Endothelial cell of umbilical vein (primary cell): ENCODE measurements at regions not wholly inside any gene's neighbourhood (a gene's known extent, or its start where the extent isn't known, plus 50 kb on each side); places are given as distances from the start of the nearest gene placed in this dataset.

Experiments used
- BruUV-seq: library from RNA; stranded (reverse); fragments of 400-500 nt; replicated peaks from 2 replicates; lab custom pipeline; 2021; lab: Mats Ljungman, UMichigan
- CTCF ChIA-PET: fragments of 300-600, 350-600 bp; sonication (Branson Sonifier 250); formaldehyde crosslinking; loops from one replicate; lab custom pipeline; 2021; ENCODE audit warnings: antibody characterized with exemption, inconsistent platforms; lab: Charles Lee
- POLR2A ChIA-PET: fragments of 300-600, 350-600 bp; sonication (Branson Sonifier 250); formaldehyde crosslinking; loops from one replicate; lab custom pipeline; 2021; ENCODE audit warnings: antibody characterized with exemption, inconsistent platforms; lab: Charles Lee
- DNase-seq: peaks from one replicate; pipeline ENCODE4 v3.0.0-alpha.2; 2011; ENCODE audit warnings: low read depth, low spot score
- FAIRE-seq: peaks from 2 replicates; lab custom pipeline; 2011; peaks lifted over from hg19 to GRCh38; lab: Jason Lieb, UNC
- H2AFZ ChIP-seq: 2 replicates; pipeline ENCODE4 v1.6.0; 2012; ENCODE audit warnings: low read depth, low read length, control low read depth, inconsistent platforms
- H3K27ac ChIP-seq: 2 replicates; pipeline ENCODE4 v1.5.1; 2011; ENCODE audit warnings: low read depth, mild to moderate bottlenecking, control low read depth, low read length, moderate library complexity; ENCODE audit not compliant: insufficient read depth
- H3K27me3 ChIP-seq, 2 experiments: 2 replicates each; pipeline versions ENCODE4 v1.6.0 to v1.6.1; 2011; ENCODE audit warnings: low read length in 2 of 2, mixed read lengths in 1 of 2; ENCODE audit not compliant: control insufficient read depth in 2 of 2, insufficient read depth in 2 of 2
- H3K36me3 ChIP-seq, 2 experiments: 2 replicates in 1 of 2; 3 replicates in 1 of 2; pipeline ENCODE4 v1.5.1; 2011; ENCODE audit warnings: low read length in 2 of 2, mild to moderate bottlenecking in 1 of 2, moderate library complexity in 1 of 2; ENCODE audit not compliant: control insufficient read depth in 2 of 2, insufficient read depth in 2 of 2; ENCODE audit errors: extremely low read depth in 1 of 2
- H3K4me1 ChIP-seq: 3 replicates; pipeline ENCODE4 v1.5.1; 2011; ENCODE audit warnings: mild to moderate bottlenecking, low read length; ENCODE audit not compliant: control insufficient read depth, insufficient read depth; ENCODE audit errors: extremely low read depth
- H3K4me2 ChIP-seq: 2 replicates; pipeline ENCODE4 v1.6.1; 2011; ENCODE audit warnings: low read length, control low read depth, mixed read lengths; ENCODE audit not compliant: insufficient read depth
- H3K4me3 ChIP-seq, 3 experiments: fragments of 200-600 bp in 1 of 3; sonication (generic), shearing (Covaris generic) in 1 of 3; replicated peaks in 1 of 3; 2 replicates each; pipeline ENCODE4 v1.5.1; 2011 to 2016; ENCODE audit warnings: control low read depth in 3 of 3, low read length in 3 of 3, mild to moderate bottlenecking in 2 of 3, inconsistent platforms in 1 of 3, low read depth in 1 of 3, moderate library complexity in 1 of 3; ENCODE audit not compliant: insufficient read depth in 1 of 3
- H3K79me2 ChIP-seq: 2 replicates; pipeline ENCODE4 v1.6.0; 2012; ENCODE audit warnings: low read length, inconsistent platforms; ENCODE audit not compliant: control insufficient read depth, insufficient read depth
- H3K9ac ChIP-seq: replicated peaks from 2 replicates; pipeline ENCODE3; 2011; ENCODE audit warnings: low read length, control low read depth; ENCODE audit not compliant: insufficient read depth; ENCODE audit errors: extremely low read depth
- H3K9me1 ChIP-seq: replicated peaks from 3 replicates; pipeline ENCODE4 v1.6.0; 2011; ENCODE audit warnings: mild to moderate bottlenecking, low read length; ENCODE audit not compliant: control insufficient read depth, insufficient read depth; ENCODE audit errors: extremely low read depth
- H3K9me3 ChIP-seq: replicated peaks from 2 replicates; pipeline ENCODE4 v1.5.1; 2012; ENCODE audit warnings: low read length, inconsistent platforms; ENCODE audit not compliant: control insufficient read depth, insufficient read depth
- H4K20me1 ChIP-seq: replicated peaks from 2 replicates; pipeline ENCODE3; 2011; ENCODE audit warnings: mild to moderate bottlenecking, low read length; ENCODE audit not compliant: control insufficient read depth, insufficient read depth; ENCODE audit errors: extremely low read depth
- EZH2 ChIP-seq: IDR thresholded peaks from 2 replicates; pipeline ENCODE4 v1.6.1; 2012; ENCODE audit warnings: borderline replicate concordance, low read depth, mild to moderate bottlenecking, moderate library complexity, low read length, inconsistent platforms; ENCODE audit not compliant: severe bottlenecking
- FOS ChIP-seq: IDR thresholded peaks from 2 replicates; pipeline ENCODE4 v1.6.1; 2011; ENCODE audit warnings: mild to moderate bottlenecking, low read length, moderate library complexity, borderline replicate concordance; ENCODE audit not compliant: insufficient read depth
- GATA2 ChIP-seq: IDR thresholded peaks from 2 replicates; pipeline ENCODE4 v1.7.0; 2011; ENCODE audit warnings: low read depth, mild to moderate bottlenecking, moderate library complexity, mixed read lengths, low read length; ENCODE audit not compliant: insufficient read length, insufficient read depth
- JUN ChIP-seq: IDR thresholded peaks from 2 replicates; pipeline ENCODE4 v1.6.1; 2011; ENCODE audit warnings: borderline replicate concordance, low read depth; ENCODE audit not compliant: insufficient read length, insufficient read depth
- MYC ChIP-seq: IDR thresholded peaks from one replicate; pipeline ENCODE4 v1.6.1; 2011; ENCODE audit warnings: mild to moderate bottlenecking, low read depth, low read length
- POLR2A ChIP-seq: IDR thresholded peaks from 2 replicates; pipeline ENCODE4 v1.6.1; 2012; ENCODE audit warnings: low read depth, mild to moderate bottlenecking, control low read depth, low read length
- POLR2AphosphoS5 ChIP-seq: IDR thresholded peaks from 2 replicates; pipeline ENCODE4 v1.6.1; 2012; ENCODE audit warnings: low read depth, mild to moderate bottlenecking, control low read depth, low read length, moderate library complexity; ENCODE audit not compliant: insufficient read depth
- dilution Hi-C: fragments of 300-500 bp; cut with MboI; formaldehyde crosslinking; loops from one replicate; pipeline ENCODE4 v1.15.0; 2019; ENCODE audit warnings: low sequenced_read_pairs; ENCODE audit not compliant: extremely low pct_ligation_motif_present
- intact Hi-C: fragments of 100-400 bp; cut with micrococcal nuclease; formaldehyde crosslinking; loops from one replicate; pipeline ENCODE4 v1.10.0; 2022
- TF ChIP-seq, protein P1 (sequence below), 2 donors: IDR thresholded peaks; 1 replicate in 1 of 2; 2 replicates in 1 of 2; pipeline ENCODE4 v1.5.1; 2011; ENCODE audit warnings: low read length in 2 of 2, mild to moderate bottlenecking in 2 of 2, moderate library complexity in 2 of 2, control low read depth in 1 of 2, inconsistent platforms in 1 of 2, low read depth in 1 of 2; ENCODE audit not compliant: insufficient read depth in 1 of 2; ENCODE audit errors: extremely low read depth in 1 of 2
- TF ChIP-seq, protein P2 (sequence below): IDR thresholded peaks from 2 replicates; pipeline ENCODE4 v1.6.1; 2011; ENCODE audit not compliant: insufficient read depth, insufficient read length

- intact Hi-C loops: no loop called here
- TF ChIP-seq, protein P1, sequence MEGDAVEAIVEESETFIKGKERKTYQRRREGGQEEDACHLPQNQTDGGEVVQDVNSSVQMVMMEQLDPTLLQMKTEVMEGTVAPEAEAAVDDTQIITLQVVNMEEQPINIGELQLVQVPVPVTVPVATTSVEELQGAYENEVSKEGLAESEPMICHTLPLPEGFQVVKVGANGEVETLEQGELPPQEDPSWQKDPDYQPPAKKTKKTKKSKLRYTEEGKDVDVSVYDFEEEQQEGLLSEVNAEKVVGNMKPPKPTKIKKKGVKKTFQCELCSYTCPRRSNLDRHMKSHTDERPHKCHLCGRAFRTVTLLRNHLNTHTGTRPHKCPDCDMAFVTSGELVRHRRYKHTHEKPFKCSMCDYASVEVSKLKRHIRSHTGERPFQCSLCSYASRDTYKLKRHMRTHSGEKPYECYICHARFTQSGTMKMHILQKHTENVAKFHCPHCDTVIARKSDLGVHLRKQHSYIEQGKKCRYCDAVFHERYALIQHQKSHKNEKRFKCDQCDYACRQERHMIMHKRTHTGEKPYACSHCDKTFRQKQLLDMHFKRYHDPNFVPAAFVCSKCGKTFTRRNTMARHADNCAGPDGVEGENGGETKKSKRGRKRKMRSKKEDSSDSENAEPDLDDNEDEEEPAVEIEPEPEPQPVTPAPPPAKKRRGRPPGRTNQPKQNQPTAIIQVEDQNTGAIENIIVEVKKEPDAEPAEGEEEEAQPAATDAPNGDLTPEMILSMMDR (IDR thresholded peaks at IDR 0.05; ENCODE audit: extremely low read depth in 1 of 2, insufficient read depth in 1 of 2, low read depth in 1 of 2, low read length in 2 of 2): no peak
- TF ChIP-seq JUN (no peak), POLR2A (no peak), MYC (no peak), GATA2 (no peak), EZH2 (no peak), POLR2AphosphoS5 (no peak), FOS (no peak)
- TF ChIP-seq, protein P2, sequence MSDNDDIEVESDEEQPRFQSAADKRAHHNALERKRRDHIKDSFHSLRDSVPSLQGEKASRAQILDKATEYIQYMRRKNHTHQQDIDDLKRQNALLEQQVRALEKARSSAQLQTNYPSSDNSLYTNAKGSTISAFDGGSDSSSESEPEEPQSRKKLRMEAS: no peak
- no peaks in the 10 kb centered on the region for H3K79me2 ChIP-seq
- no peak overlapping the region for H3K9ac ChIP-seq
- BruUV-seq: no TSS peak
- no peak for FAIRE-seq
- no peaks in the 10 kb centered on the region for H3K9me1 ChIP-seq
- no peak overlapping the region for H3K4me3 ChIP-seq
- H3K4me1 ChIP-seq: no peaks in the 10 kb centered on the region
- CTCF ChIA-PET: no interaction called here
- H2AFZ ChIP-seq: no peak overlapping the region
- no peak overlapping the region for H3K4me2 ChIP-seq
- H3K27me3 ChIP-seq: no peaks in the 10 kb centered on the region
- H4K20me1 ChIP-seq: no peaks in the 10 kb centered on the region
- no peak for DNase-seq
- no peaks in the 10 kb centered on the region for H3K9me3 ChIP-seq
- dilution Hi-C loops: no loop called here
- no peak overlapping the region for H3K27ac ChIP-seq
- no peaks in the 10 kb centered on the region for H3K36me3 ChIP-seq
- POLR2A ChIA-PET: no interaction called here
Observed at GRCh38 chr2:144166743-144167142, 353.2 kb downstream of the ZEB2 start.
